ENCODE measurements at regions not wholly inside any gene's neighbourhood (a gene's known extent, or its start where the extent isn't known, plus 50 kb on each side); places are given as distances from the start of the nearest gene placed in this dataset.

DNA sequence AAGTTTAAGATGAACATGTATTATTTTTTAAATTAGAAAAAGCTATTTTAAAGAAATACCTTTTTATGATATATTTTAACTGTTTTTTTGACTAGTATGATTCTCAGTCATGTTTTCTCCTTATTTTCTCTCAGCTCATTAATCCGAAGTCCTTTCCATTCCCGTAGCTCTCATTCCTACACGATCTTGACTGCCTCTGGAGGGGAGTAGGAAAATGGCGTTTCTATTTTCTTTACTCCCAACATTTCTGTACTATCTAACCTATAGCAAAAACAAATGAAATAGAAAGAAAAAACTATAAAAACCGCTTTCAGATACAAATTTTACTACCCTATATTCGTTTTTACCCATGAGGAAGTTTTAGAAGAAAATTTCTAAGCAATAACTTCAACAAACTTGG, 343.8 kb downstream of the RBM26 start:
- Histone ChIP-seq H3K9me3 (ENCODE audit: insufficient read depth, low read length) (no peaks in the 10 kb centered on the region), H3K36me3 (ENCODE audit: insufficient read depth, insufficient read length, low read length) (no peaks in the 10 kb centered on the region), H3K27me3 (ENCODE audit: insufficient read depth, insufficient read length) (no peaks in the 10 kb centered on the region), H3K4me3 (ENCODE audit: insufficient read length, low read depth) (no peak overlapping the region), H3K4me1 (ENCODE audit: insufficient read depth, insufficient read length) (no peaks in the 10 kb centered on the region), H3K9ac (ENCODE audit: insufficient read length, low read depth) (no peak overlapping the region)
- TF ChIP-seq SUZ12 (IDR thresholded peaks at IDR 0.05; ENCODE audit: extremely low read depth, insufficient read depth, insufficient read length): no peak
- no peak for TF ChIP-seq ZNF274 (IDR thresholded peaks at IDR 0.05; ENCODE audit: low read depth, low read length)
- TF ChIP-seq YY1 (IDR thresholded peaks at IDR 0.05; ENCODE audit: insufficient read depth, insufficient read length): no peak
- DNase-seq (ENCODE audit: low read depth, low spot score): no peak

DNA sequence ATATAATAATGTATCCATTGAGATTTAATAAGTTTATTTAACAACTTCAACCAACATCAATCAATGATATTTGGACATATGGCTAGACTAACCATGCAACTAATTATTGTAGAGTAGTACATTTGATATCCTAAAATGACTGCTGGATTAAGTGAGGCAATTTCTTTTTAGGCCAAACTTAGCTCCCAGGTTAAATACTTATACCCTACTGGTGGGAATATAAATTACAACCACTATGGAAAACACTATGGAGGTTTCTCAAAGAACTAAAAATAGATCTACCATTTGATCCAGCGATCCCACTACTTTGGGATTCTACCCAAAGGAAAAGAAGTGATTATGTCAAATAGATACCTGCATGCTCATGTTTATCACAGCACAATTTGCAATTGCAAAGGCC, 345.8 kb downstream of the RBM26 start:
- no peaks in the 10 kb centered on the region for H3K27me3 ChIP-seq (ENCODE audit: insufficient read depth, insufficient read length)
- H3K4me1 ChIP-seq (ENCODE audit: insufficient read depth, insufficient read length): no peaks in the 10 kb centered on the region
- DNase-seq (ENCODE audit: low read depth, low spot score): no peak
- no peaks in the 10 kb centered on the region for H3K36me3 ChIP-seq (ENCODE audit: insufficient read depth, insufficient read length, low read length)
- TF ChIP-seq SUZ12 (IDR thresholded peaks at IDR 0.05; ENCODE audit: extremely low read depth, insufficient read depth, insufficient read length): no peak
- no peak for TF ChIP-seq ZNF274 (IDR thresholded peaks at IDR 0.05; ENCODE audit: low read depth, low read length)
- no peak for TF ChIP-seq YY1 (IDR thresholded peaks at IDR 0.05; ENCODE audit: insufficient read depth, insufficient read length)
- no peak overlapping the region for H3K9ac ChIP-seq (ENCODE audit: insufficient read length, low read depth)
- H3K9me3 ChIP-seq (ENCODE audit: insufficient read depth, low read length): no peaks in the 10 kb centered on the region
- no peak overlapping the region for H3K4me3 ChIP-seq (ENCODE audit: insufficient read length, low read depth)

DNA sequence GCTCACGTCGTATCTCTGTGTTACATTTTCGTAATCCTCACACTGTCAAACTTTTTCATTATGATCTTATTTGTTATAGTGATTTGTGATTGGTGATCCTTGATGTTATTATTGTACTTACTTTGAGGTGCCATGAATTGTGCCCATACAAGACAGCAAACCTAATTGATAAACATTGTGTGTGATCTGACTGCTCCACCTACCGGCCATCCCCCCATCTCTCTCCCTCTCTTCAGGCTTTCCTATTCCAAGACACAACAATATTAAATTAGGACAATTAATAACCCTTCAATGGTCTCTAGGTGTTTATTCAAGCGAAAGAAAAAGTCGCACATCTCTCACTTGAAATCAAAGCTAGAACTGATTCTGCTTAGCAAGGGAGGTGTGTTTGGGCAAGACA, 349.3 kb downstream of the RBM26 start:
- TF ChIP-seq YY1 (IDR thresholded peaks at IDR 0.05; ENCODE audit: insufficient read depth, insufficient read length) (no peak), SUZ12 (IDR thresholded peaks at IDR 0.05; ENCODE audit: extremely low read depth, insufficient read depth, insufficient read length) (no peak), ZNF274 (IDR thresholded peaks at IDR 0.05; ENCODE audit: low read depth, low read length) (no peak)
- H3K9me3 ChIP-seq (ENCODE audit: insufficient read depth, low read length): no peaks in the 10 kb centered on the region
- H3K9ac ChIP-seq (ENCODE audit: insufficient read length, low read depth): no peak overlapping the region
- no peak for DNase-seq (ENCODE audit: low read depth, low spot score)
- H3K4me1 ChIP-seq (ENCODE audit: insufficient read depth, insufficient read length): no peaks in the 10 kb centered on the region
- no peaks in the 10 kb centered on the region for H3K27me3 ChIP-seq (ENCODE audit: insufficient read depth, insufficient read length)
- no peaks in the 10 kb centered on the region for H3K36me3 ChIP-seq (ENCODE audit: insufficient read depth, insufficient read length, low read length)
- no peak overlapping the region for H3K4me3 ChIP-seq (ENCODE audit: insufficient read length, low read depth)

- TF ChIP-seq YY1 (IDR thresholded peaks at IDR 0.05; ENCODE audit: insufficient read depth, insufficient read length) (no peak), ZNF274 (IDR thresholded peaks at IDR 0.05; ENCODE audit: low read depth, low read length) (no peak)
- H3K4me3 ChIP-seq (ENCODE audit: insufficient read length, low read depth): no peak overlapping the region
- H3K27me3 ChIP-seq (ENCODE audit: insufficient read depth, insufficient read length): no peaks in the 10 kb centered on the region
- DNase-seq (ENCODE audit: low read depth, low spot score): no peak
- no peaks in the 10 kb centered on the region for H3K9me3 ChIP-seq (ENCODE audit: insufficient read depth, low read length)
- no peaks in the 10 kb centered on the region for H3K36me3 ChIP-seq (ENCODE audit: insufficient read depth, insufficient read length, low read length)
- no peaks in the 10 kb centered on the region for H3K4me1 ChIP-seq (ENCODE audit: insufficient read depth, insufficient read length)
- H3K9ac ChIP-seq (ENCODE audit: insufficient read length, low read depth): no peak overlapping the region
These were observed 354.6 kb downstream of the RBM26 start for GRCh38 chr13:79051472-79051871.

- Histone ChIP-seq H3K4me1 (ENCODE audit: insufficient read depth, insufficient read length) (no peaks in the 10 kb centered on the region), H3K9ac (ENCODE audit: insufficient read length, low read depth) (no peak overlapping the region), H3K27me3 (ENCODE audit: insufficient read depth, insufficient read length) (no peaks in the 10 kb centered on the region), H3K36me3 (ENCODE audit: insufficient read depth, insufficient read length, low read length) (no peaks in the 10 kb centered on the region), H3K4me3 (ENCODE audit: insufficient read length, low read depth) (no peak overlapping the region), H3K9me3 (ENCODE audit: insufficient read depth, low read length) (no peaks in the 10 kb centered on the region)
- no peak for DNase-seq (ENCODE audit: low read depth, low spot score)
- TF ChIP-seq YY1 (IDR thresholded peaks at IDR 0.05; ENCODE audit: insufficient read depth, insufficient read length) (no peak), SUZ12 (IDR thresholded peaks at IDR 0.05; ENCODE audit: extremely low read depth, insufficient read depth, insufficient read length) (no peak), ZNF274 (IDR thresholded peaks at IDR 0.05; ENCODE audit: low read depth, low read length) (no peak)
These were observed 361.6 kb downstream of the RBM26 start for GRCh38 chr13:79044415-79044814.

DNA sequence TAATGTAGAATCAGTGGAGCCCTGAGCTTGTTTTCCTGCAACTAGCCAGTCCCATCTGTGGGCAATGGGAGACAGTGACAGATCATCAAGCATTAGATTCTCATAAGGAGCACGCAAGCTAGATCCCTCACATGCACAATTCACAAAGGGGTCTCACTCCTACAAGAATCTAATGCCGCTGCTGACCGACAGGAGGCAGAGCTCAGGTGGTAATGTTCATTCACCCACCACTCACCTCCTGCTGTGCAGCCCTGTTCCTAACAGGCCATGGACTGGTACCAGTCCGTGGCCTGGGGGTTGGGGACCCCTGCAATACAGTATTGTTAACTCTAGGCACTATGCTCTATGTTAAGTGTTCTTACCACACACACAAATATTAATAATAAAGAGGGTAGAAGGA, 362.8 kb downstream of the RBM26 start:
- no peak overlapping the region for H3K9ac ChIP-seq (ENCODE audit: insufficient read length, low read depth)
- no peaks in the 10 kb centered on the region for H3K27me3 ChIP-seq (ENCODE audit: insufficient read depth, insufficient read length)
- no peak overlapping the region for H3K4me3 ChIP-seq (ENCODE audit: insufficient read length, low read depth)
- no peaks in the 10 kb centered on the region for H3K4me1 ChIP-seq (ENCODE audit: insufficient read depth, insufficient read length)
- H3K9me3 ChIP-seq (ENCODE audit: insufficient read depth, low read length): no peaks in the 10 kb centered on the region
- DNase-seq (ENCODE audit: low read depth, low spot score): no peak
- no peak for TF ChIP-seq SUZ12 (IDR thresholded peaks at IDR 0.05; ENCODE audit: extremely low read depth, insufficient read depth, insufficient read length)
- H3K36me3 ChIP-seq (ENCODE audit: insufficient read depth, insufficient read length, low read length): no peaks in the 10 kb centered on the region

DNA sequence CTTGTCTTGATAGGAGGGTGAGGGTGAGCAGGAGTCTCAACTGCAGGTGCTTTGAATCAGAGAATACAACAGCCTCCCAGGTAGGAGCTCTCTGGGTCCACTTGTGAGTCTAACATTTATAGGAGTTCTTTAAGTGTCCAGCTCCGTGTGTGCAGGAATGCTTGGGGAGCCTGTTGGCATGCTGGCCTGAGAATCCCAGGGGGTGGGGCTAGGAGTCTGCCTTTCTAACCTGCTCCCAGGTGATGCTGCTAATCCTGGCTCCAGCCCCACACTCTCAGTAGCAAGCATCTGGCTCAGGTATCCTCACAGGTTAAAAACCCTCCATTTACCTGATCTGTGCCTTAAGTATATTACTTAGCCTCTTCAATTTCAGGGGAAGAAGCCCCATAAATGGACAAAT, 368.9 kb downstream of the RBM26 start:
- H3K27me3 ChIP-seq (ENCODE audit: insufficient read depth, insufficient read length): no peaks in the 10 kb centered on the region
- DNase-seq (ENCODE audit: low read depth, low spot score): no peak
- H3K9ac ChIP-seq (ENCODE audit: insufficient read length, low read depth): no peak overlapping the region
- H3K9me3 ChIP-seq (ENCODE audit: insufficient read depth, low read length): no peaks in the 10 kb centered on the region
- no peak overlapping the region for H3K4me3 ChIP-seq (ENCODE audit: insufficient read length, low read depth)
- TF ChIP-seq YY1 (IDR thresholded peaks at IDR 0.05; ENCODE audit: insufficient read depth, insufficient read length) (no peak), ZNF274 (IDR thresholded peaks at IDR 0.05; ENCODE audit: low read depth, low read length) (no peak), SUZ12 (IDR thresholded peaks at IDR 0.05; ENCODE audit: extremely low read depth, insufficient read depth, insufficient read length) (no peak)
- H3K36me3 ChIP-seq (ENCODE audit: insufficient read depth, insufficient read length, low read length): no peaks in the 10 kb centered on the region
- H3K4me1 ChIP-seq (ENCODE audit: insufficient read depth, insufficient read length): no peaks in the 10 kb centered on the region

DNA sequence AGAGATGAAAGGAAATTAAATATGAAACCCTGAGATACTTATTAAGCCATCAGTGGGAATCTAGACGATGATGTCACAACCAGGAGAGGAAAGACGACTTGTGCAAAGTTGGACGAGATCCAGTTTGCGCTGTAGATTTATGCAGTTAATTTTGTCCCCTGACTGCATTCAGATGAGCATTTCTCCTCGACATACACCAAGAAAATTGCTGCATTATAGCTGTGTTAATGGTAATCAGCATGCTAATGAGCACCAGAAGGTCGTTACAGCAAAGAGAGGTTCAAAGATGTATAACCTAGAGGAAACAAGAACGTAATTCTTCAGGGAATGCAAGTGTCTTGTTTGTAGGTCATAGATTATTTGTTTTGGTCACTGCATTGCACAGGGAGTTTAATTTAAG, 371.7 kb downstream of the RBM26 start:
- TF ChIP-seq ZNF274 (IDR thresholded peaks at IDR 0.05; ENCODE audit: low read depth, low read length): no peak
- TF ChIP-seq SUZ12 (IDR thresholded peaks at IDR 0.05; ENCODE audit: extremely low read depth, insufficient read depth, insufficient read length): no peak
- no peak for TF ChIP-seq YY1 (IDR thresholded peaks at IDR 0.05; ENCODE audit: insufficient read depth, insufficient read length)
- H3K4me1 ChIP-seq (ENCODE audit: insufficient read depth, insufficient read length): no peaks in the 10 kb centered on the region
- no peak for DNase-seq (ENCODE audit: low read depth, low spot score)
- no peaks in the 10 kb centered on the region for H3K36me3 ChIP-seq (ENCODE audit: insufficient read depth, insufficient read length, low read length)
- no peaks in the 10 kb centered on the region for H3K9me3 ChIP-seq (ENCODE audit: insufficient read depth, low read length)
- H3K9ac ChIP-seq (ENCODE audit: insufficient read length, low read depth): no peak overlapping the region
- no peaks in the 10 kb centered on the region for H3K27me3 ChIP-seq (ENCODE audit: insufficient read depth, insufficient read length)
- no peak overlapping the region for H3K4me3 ChIP-seq (ENCODE audit: insufficient read length, low read depth)
